HG03575 (cell line): ENCODE measurements at regions not wholly inside any gene's neighbourhood (a gene's known extent, or its start where the extent isn't known, plus 50 kb on each side); places are given as distances from the start of the nearest gene placed in this dataset.
"Not testable (repeated sequence)": the region's sequence is repeated elsewhere in the genome, so short reads cannot be mapped to it uniquely, and the experiment has no call there.

ENCODE experiments used
- ATAC-seq: cut with Tn5 transposase; IDR thresholded peaks from one replicate; pipeline ENCODE4 v1.9.1; 2021; ENCODE audit not compliant: unreplicated experiment, insufficient number of reproducible peaks, low FRiP score; ENCODE audit errors: extremely low read depth

- no peak for ATAC-seq
Measured at GRCh38 chr10:128572696-128573095, 446.5 kb upstream of the MKI67 start.

- ATAC-seq = no peak
Measured at GRCh38 chr10:128573281-128573845, 447.1 kb upstream of the MKI67 start.

GRCh38 chr10:128573986-128574385 is 447.8 kb upstream of the MKI67 start:
- no peak for ATAC-seq

- no peak for ATAC-seq
Measured at GRCh38 chr10:128574581-128575210, 448.5 kb upstream of the MKI67 start.

GRCh38 chr10:128575761-128576160 is 449.5 kb upstream of the MKI67 start:
- ATAC-seq = no peak

GRCh38 chr10:128576336-128576735 is 450.1 kb upstream of the MKI67 start:
- no peak for ATAC-seq

GRCh38 chr10:128576943-128577670 is 450.9 kb upstream of the MKI67 start:
- no peak for ATAC-seq

GRCh38 chr10:128577958-128578750 is 451.9 kb upstream of the MKI67 start:
- ATAC-seq = no peak

GRCh38 chr10:128578766-128579165 is 452.5 kb upstream of the MKI67 start:
- no peak for ATAC-seq

GRCh38 chr10:128579280-128579865 is 453.1 kb upstream of the MKI67 start:
- no peak for ATAC-seq

GRCh38 chr10:128579901-128580300 is 453.7 kb upstream of the MKI67 start:
- ATAC-seq = no peak

GRCh38 chr10:128583125-128583524 is 456.9 kb upstream of the MKI67 start:
- ATAC-seq = not testable (repeated sequence)

GRCh38 chr10:128586599-128586998 is 460.4 kb upstream of the MKI67 start:
- ATAC-seq = not testable (repeated sequence)

GRCh38 chr10:128587689-128588088 is 461.5 kb upstream of the MKI67 start:
- ATAC-seq = no peak

GRCh38 chr10:128588402-128588801 is 462.2 kb upstream of the MKI67 start:
- ATAC-seq = no peak

- no peak for ATAC-seq
Measured at GRCh38 chr10:128594688-128595087, 468.5 kb upstream of the MKI67 start.

- ATAC-seq = no peak
Measured at GRCh38 chr10:128596906-128597305, 470.7 kb upstream of the MKI67 start.

GRCh38 chr10:128599030-128599429 is 472.8 kb upstream of the MKI67 start:
- no peak for ATAC-seq

- no peak for ATAC-seq
Measured at GRCh38 chr10:128599538-128599937, 473.3 kb upstream of the MKI67 start.
